Thyroid gland (tissue), 4 donors: ENCODE measurements at regions not wholly inside any gene's neighbourhood (a gene's known extent, or its start where the extent isn't known, plus 50 kb on each side); places are given as distances from the start of the nearest gene placed in this dataset.

ENCODE experiments used
- DNase-seq, 2 donors: peaks; one replicate each; pipeline ENCODE4 v3.0.0-alpha.2; 2019
- H3K27ac ChIP-seq, 3 donors: fragments of 200-600 bp; sonication (generic); 1 replicate in 2 of 3; 2 replicates in 1 of 3; pipeline ENCODE4 v1.5.1; 2016 to 2019; ENCODE audit warnings: mild to moderate bottlenecking in 1 of 3, moderate library complexity in 1 of 3
- H3K27me3 ChIP-seq: fragments of 200-600 bp; sonication (generic); one replicate; pipeline ENCODE4 v1.5.1; 2019
- H3K36me3 ChIP-seq, 2 donors: fragments of 200-600 bp; sonication (generic); one replicate each; pipeline ENCODE4 v1.5.1; 2016 to 2019
- H3K4me1 ChIP-seq, 2 donors: fragments of 200-600 bp; sonication (generic); one replicate each; pipeline ENCODE4 v1.5.1; 2017 to 2019
- H3K4me3 ChIP-seq, 3 donors: fragments of 200-600 bp; sonication (generic); replicated peaks in 1 of 3; 1 replicate in 2 of 3; 2 replicates in 1 of 3; pipeline ENCODE4 v1.5.1; 2016; ENCODE audit warnings: mild to moderate bottlenecking in 1 of 3
- H3K9me3 ChIP-seq: fragments of 200-600 bp; sonication (generic); one replicate; pipeline ENCODE4 v1.5.1; 2017
- CTCF ChIP-seq, 6 experiments: fragments of 200-600 bp in 3 of 6; fragments of 450-650 bp in 3 of 6; sonication (generic) in 3 of 6; IDR thresholded peaks; one replicate each; pipeline ENCODE4 v1.5.1; 2016 to 2019; ENCODE audit warnings: antibody characterized with exemption in 6 of 6, mild to moderate bottlenecking in 2 of 6, inconsistent platforms in 1 of 6, moderate library complexity in 1 of 6
- POLR2A ChIP-seq, 2 donors: fragments of 450-650 bp; IDR thresholded peaks; one replicate each; pipeline ENCODE4 v1.6.1; 2017; ENCODE audit warnings: antibody characterized with exemption in 2 of 2, mild to moderate bottlenecking in 2 of 2, moderate library complexity in 1 of 2
- WGBS, 2 donors: methylation state at CpG; one replicate each; pipeline ENCODE4 v1.1.5; 2017; 5-methylcytosine and 5-hydroxymethylcytosine counted together
- intact Hi-C: fragments of 100-400 bp; cut with DNase I; formaldehyde crosslinking; loops from one replicate; pipeline ENCODE4 v1.15.1; 2023

GRCh38 chr7:106777674-106778299 lies 87.3 kb upstream of the PIK3CG start:
- Histone ChIP-seq H3K36me3 (no peaks in the 10 kb centered on the region), H3K4me3 (no peak overlapping the region), H3K9me3 (no peaks in the 10 kb centered on the region), H3K27me3 (no peaks in the 10 kb centered on the region), H3K27ac (no peak overlapping the region), H3K4me1 (peaks cover 10 to 21% of the 10 kb centered on the region in 2 donors)
- WGBS, 2 donors: 81 to 90% methylated on average over 7 of the region's 7 CpGs
- intact Hi-C loops: no loop called here
- TF ChIP-seq POLR2A (IDR thresholded peaks at IDR 0.05): no peak
- TF ChIP-seq CTCF (IDR thresholded peaks at IDR 0.05): no peak
- DNase-seq: no peak

- Histone ChIP-seq H3K27ac (peak overlapping the region in 1 of 3 donors; percentile 31), H3K4me1 (peaks cover 4 to 11% of the 10 kb centered on the region in 2 donors), H3K4me3 (no peak overlapping the region), H3K9me3 (no peaks in the 10 kb centered on the region), H3K27me3 (no peaks in the 10 kb centered on the region), H3K36me3 (no peaks in the 10 kb centered on the region)
- DNase-seq: no peak
- 56 to 66% methylated on average over 2 of the region's 2 CpGs for WGBS, 2 donors
- intact Hi-C loops: no loop called here
- TF ChIP-seq CTCF (IDR thresholded peaks at IDR 0.05) (no peak), POLR2A (IDR thresholded peaks at IDR 0.05) (no peak)
These were observed 86.3 kb upstream of the PIK3CG start for GRCh38 chr7:106778656-106779250.

- DNase-seq: peak; percentile 56 to 62
- peaks cover 4 to 11% of the 10 kb centered on the region in 2 donors for H3K4me1 ChIP-seq
These were observed 85.2 kb upstream of the PIK3CG start for GRCh38 chr7:106779877-106780276.

GRCh38 chr7:106781007-106781406 lies 84.1 kb upstream of the PIK3CG start:
- H3K4me1 ChIP-seq: peaks cover 4 to 9% of the 10 kb centered on the region in 2 donors
- H3K27ac ChIP-seq: no peak overlapping the region
- H3K27me3 ChIP-seq: no peaks in the 10 kb centered on the region
- no peak overlapping the region for H3K4me3 ChIP-seq
- no peaks in the 10 kb centered on the region for H3K36me3 ChIP-seq
- no peaks in the 10 kb centered on the region for H3K9me3 ChIP-seq
- 92 to 98% methylated on average over 2 of the region's 2 CpGs for WGBS, 2 donors
- DNase-seq: no peak
- TF ChIP-seq POLR2A (IDR thresholded peaks at IDR 0.05) (no peak), CTCF (IDR thresholded peaks at IDR 0.05) (no peak)
- intact Hi-C loops: no loop called here

More at GRCh38 chr7:106779877-106780276, 85.2 kb upstream of the PIK3CG start:
- H3K27ac ChIP-seq: peak overlapping the region in 2 of 3 donors; percentile 31 to 51
- intact Hi-C loops: no loop called here
- TF ChIP-seq POLR2A (IDR thresholded peaks at IDR 0.05) (no peak), CTCF (IDR thresholded peaks at IDR 0.05) (peak in 4 of 6 experiments; percentile 18 to 34 (median 28))
- 76 to 93% methylated on average over 4 of the region's 4 CpGs for WGBS, 2 donors
- H3K4me3 ChIP-seq: no peak overlapping the region
- no peaks in the 10 kb centered on the region for H3K9me3 ChIP-seq
- H3K36me3 ChIP-seq: no peaks in the 10 kb centered on the region
- no peaks in the 10 kb centered on the region for H3K27me3 ChIP-seq

GRCh38 chr7:106781828-106782544 lies 83.1 kb upstream of the PIK3CG start:
- no peak for DNase-seq
- H3K27ac ChIP-seq: no peak overlapping the region
- WGBS, 2 donors: 46 to 59% methylated on average over 1 of the region's 1 CpG
- H3K36me3 ChIP-seq: no peaks in the 10 kb centered on the region
- no peak for TF ChIP-seq CTCF (IDR thresholded peaks at IDR 0.05)
- no peak for TF ChIP-seq POLR2A (IDR thresholded peaks at IDR 0.05)
- H3K27me3 ChIP-seq: no peaks in the 10 kb centered on the region
- H3K9me3 ChIP-seq: no peaks in the 10 kb centered on the region
- intact Hi-C loops: no loop called here
- H3K4me3 ChIP-seq: no peak overlapping the region
- peaks cover 4 to 8% of the 10 kb centered on the region in 2 donors for H3K4me1 ChIP-seq
